ENCODE measurements at regions not wholly inside any gene's neighbourhood (a gene's known extent, or its start where the extent isn't known, plus 50 kb on each side); places are given as distances from the start of the nearest gene placed in this dataset.

DNA sequence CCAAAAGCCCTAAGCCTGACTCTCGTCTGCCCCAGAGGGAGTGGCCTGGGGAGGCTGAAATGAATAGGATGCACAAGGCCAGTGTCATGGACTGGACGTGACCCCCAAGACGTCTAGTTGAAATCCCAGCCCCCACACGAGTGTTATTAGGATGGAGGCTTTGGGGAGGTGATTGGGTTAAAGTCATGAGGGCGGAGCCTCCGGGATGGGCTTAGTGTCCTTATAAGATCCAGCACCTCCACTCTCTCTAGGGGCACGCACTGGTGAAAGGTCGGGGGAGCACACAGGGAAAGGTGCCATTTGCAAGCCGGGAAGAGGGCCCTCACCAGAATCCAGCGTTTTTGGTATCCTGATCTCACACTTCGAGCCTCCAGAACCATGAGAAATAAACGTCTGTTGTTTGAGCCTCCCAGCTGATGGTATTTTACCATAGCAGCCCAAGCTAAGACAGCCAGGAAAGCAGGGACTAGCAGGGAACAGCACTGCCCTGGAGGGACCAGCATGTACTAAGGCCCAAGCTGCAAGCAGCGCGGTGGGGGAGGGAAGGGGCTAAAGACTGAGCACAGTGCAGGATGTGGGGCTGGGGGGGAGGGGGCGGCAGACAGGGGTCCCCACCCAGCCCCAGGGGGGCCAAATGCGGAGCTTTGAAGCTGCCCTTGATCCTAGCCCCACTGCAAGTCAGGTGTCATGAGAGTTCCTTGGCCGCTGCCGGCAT is 78.3 kb upstream of the NCOR2 start:
- TF ChIP-seq, protein P1, sequence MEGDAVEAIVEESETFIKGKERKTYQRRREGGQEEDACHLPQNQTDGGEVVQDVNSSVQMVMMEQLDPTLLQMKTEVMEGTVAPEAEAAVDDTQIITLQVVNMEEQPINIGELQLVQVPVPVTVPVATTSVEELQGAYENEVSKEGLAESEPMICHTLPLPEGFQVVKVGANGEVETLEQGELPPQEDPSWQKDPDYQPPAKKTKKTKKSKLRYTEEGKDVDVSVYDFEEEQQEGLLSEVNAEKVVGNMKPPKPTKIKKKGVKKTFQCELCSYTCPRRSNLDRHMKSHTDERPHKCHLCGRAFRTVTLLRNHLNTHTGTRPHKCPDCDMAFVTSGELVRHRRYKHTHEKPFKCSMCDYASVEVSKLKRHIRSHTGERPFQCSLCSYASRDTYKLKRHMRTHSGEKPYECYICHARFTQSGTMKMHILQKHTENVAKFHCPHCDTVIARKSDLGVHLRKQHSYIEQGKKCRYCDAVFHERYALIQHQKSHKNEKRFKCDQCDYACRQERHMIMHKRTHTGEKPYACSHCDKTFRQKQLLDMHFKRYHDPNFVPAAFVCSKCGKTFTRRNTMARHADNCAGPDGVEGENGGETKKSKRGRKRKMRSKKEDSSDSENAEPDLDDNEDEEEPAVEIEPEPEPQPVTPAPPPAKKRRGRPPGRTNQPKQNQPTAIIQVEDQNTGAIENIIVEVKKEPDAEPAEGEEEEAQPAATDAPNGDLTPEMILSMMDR (IDR thresholded peaks at IDR 0.05; ENCODE audit: poor library complexity) = no peak
- no peak for TF ChIP-seq EZH2phosphoT487 (IDR thresholded peaks at IDR 0.05; ENCODE audit: low read depth, severe bottlenecking, unreplicated experiment)

Measured in hepatocyte (in vitro differentiated cells).